ENCODE measurements at regions not wholly inside any gene's neighbourhood (a gene's known extent, or its start where the extent isn't known, plus 50 kb on each side); places are given as distances from the start of the nearest gene placed in this dataset.

- no peak for TF ChIP-seq CTCF (IDR thresholded peaks at IDR 0.05; ENCODE audit: poor library complexity)
- no peak for TF ChIP-seq EZH2 (IDR thresholded peaks at IDR 0.05; ENCODE audit: borderline replicate concordance)
- no peak for TF ChIP-seq EZH2phosphoT487 (IDR thresholded peaks at IDR 0.05; ENCODE audit: low read depth, severe bottlenecking, unreplicated experiment)
Measured at GRCh38 chr12:3409662-3410061, 81.3 kb upstream of the PRMT8 start.

All from hepatocyte (in vitro differentiated cells).